GM12891 (cell line): ENCODE measurements at regions not wholly inside any gene's neighbourhood (a gene's known extent, or its start where the extent isn't known, plus 50 kb on each side); places are given as distances from the start of the nearest gene placed in this dataset.
A peak's percentile ranks its signal among the peaks of the same experiment; 100 is the strongest.
"Not testable (repeated sequence)": the region's sequence is repeated elsewhere in the genome, so short reads cannot be mapped to it uniquely, and the experiment has no call there.

ENCODE experiments used
- DNase-seq: peaks from one replicate; pipeline ENCODE4 v3.0.0; 2011; ENCODE audit warnings: low spot score; ENCODE audit not compliant: insufficient read length
- FAIRE-seq: peaks from 2 replicates; lab custom pipeline; 2011; peaks lifted over from hg19 to GRCh38; lab: Jason Lieb, UNC
- PAX5 ChIP-seq: IDR thresholded peaks from 2 replicates; pipeline ENCODE4 v1.6.1; 2011; ENCODE audit warnings: low read length, moderate library complexity, mild to moderate bottlenecking; ENCODE audit not compliant: insufficient read depth, severe bottlenecking
- POLR2A ChIP-seq: IDR thresholded peaks from 2 replicates; pipeline ENCODE4 v1.6.1; 2011; ENCODE audit warnings: low read depth, low read length, control low read depth
- POLR2AphosphoS5 ChIP-seq: IDR thresholded peaks from 2 replicates; pipeline ENCODE4 v1.6.1; 2011; ENCODE audit warnings: low read depth, low read length, control low read depth
- POU2F2 ChIP-seq: IDR thresholded peaks from 2 replicates; pipeline ENCODE4 v1.6.1; 2011; ENCODE audit warnings: low read depth, mild to moderate bottlenecking, control low read depth, low read length, moderate library complexity
- SPI1 ChIP-seq: IDR thresholded peaks from 2 replicates; pipeline ENCODE4 v1.6.1; 2011; ENCODE audit warnings: low read depth, low read length, control low read depth
- TAF1 ChIP-seq: IDR thresholded peaks from 2 replicates; pipeline ENCODE4 v1.6.1; 2011; ENCODE audit warnings: low read depth, low read length, control low read depth

- DNase-seq (no peak), FAIRE-seq (peak; percentile 69)
- no peak for TF ChIP-seq POLR2AphosphoS5
- TF ChIP-seq POLR2A, result no peak
- no peak for TF ChIP-seq PAX5
- no peak for TF ChIP-seq POU2F2
- TF ChIP-seq SPI1, result no peak
- TF ChIP-seq TAF1, result no peak
Observed at GRCh38 chr7:152914014-152914844, 154.7 kb downstream of the ACTR3B start.

GRCh38 chr7:152914845-152915102 lies 155.2 kb downstream of the ACTR3B start:
- not testable (repeated sequence) for FAIRE-seq

DNA sequence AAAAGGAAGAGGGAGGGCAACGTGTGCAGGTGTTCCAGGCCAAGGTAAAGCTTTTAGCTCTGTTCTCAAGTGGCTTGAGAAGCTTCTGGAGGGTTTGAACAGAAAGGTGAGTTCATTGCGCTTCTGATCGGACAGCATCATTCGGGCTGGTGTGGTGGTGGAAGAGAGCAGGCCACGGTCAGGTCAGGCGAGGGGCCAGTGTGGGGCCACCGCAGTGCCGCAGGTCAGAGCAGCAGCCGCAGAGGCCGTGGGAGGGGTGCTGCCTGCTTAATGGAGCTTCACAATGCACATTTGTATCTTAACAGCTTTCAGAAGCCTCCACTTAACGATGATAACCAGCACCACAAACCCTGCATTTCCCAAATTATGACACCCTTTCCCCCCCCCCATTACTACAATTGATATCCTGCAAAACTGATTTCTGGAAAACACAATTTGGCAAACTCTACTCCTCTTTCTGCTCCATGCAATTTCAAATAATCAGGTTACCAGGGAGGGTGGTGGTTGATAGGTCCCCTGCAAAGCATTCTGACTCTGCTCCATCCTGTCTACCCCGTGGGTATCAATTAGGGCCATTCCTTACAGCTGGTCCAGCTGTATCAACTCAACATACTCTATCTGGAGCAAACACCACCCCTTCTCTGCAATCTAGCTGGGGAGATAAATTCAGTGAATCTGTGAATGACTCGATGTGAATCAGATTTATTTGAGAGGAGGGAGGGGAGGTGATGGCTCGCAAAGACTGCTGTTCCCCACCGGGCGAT lies 162.9 kb downstream of the ACTR3B start:
- FAIRE-seq (no peak), DNase-seq (no peak)
- TF ChIP-seq POLR2A (no peak), TAF1 (no peak), SPI1 (no peak), POU2F2 (no peak), PAX5 (no peak), POLR2AphosphoS5 (no peak)

More at GRCh38 chr7:152914845-152915102, 155.2 kb downstream of the ACTR3B start:
- DNase-seq, result not testable (repeated sequence)

- DNase-seq (no peak), FAIRE-seq (no peak)
- no peak for TF ChIP-seq SPI1
Observed at GRCh38 chr7:152923711-152924110, 164.2 kb downstream of the ACTR3B start.

DNA sequence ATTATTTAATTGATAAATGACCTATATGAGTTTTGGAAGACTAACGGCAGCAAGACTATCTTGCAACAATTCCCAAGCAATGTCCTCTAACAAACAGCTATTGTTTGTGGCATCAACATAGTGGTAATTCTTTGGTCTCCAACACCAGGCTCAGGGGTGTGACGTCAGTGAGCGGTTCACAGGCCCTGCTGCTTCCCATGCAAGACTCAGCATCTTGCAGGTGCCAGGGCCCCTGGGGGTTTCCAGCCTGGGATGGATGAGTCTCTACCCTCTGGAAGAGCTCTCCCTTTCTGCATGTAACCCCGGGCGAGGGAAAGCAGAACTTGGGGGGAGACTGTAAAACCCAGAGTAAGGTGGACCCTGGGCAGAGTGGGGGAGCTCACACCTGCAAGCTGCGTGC lies 164.7 kb downstream of the ACTR3B start:
- FAIRE-seq, result no peak
- TF ChIP-seq POU2F2, result no peak
- TF ChIP-seq SPI1, result no peak
- TF ChIP-seq POLR2AphosphoS5, result no peak
- DNase-seq, result no peak

- TF ChIP-seq POLR2AphosphoS5, result no peak
- TF ChIP-seq POLR2A, result no peak
- TF ChIP-seq POU2F2, result no peak
- TF ChIP-seq TAF1, result no peak
- no peak for TF ChIP-seq SPI1
- no peak for TF ChIP-seq PAX5
- DNase-seq (no peak), FAIRE-seq (no peak)
Observed at GRCh38 chr7:152924826-152925411, 165.4 kb downstream of the ACTR3B start.

DNA sequence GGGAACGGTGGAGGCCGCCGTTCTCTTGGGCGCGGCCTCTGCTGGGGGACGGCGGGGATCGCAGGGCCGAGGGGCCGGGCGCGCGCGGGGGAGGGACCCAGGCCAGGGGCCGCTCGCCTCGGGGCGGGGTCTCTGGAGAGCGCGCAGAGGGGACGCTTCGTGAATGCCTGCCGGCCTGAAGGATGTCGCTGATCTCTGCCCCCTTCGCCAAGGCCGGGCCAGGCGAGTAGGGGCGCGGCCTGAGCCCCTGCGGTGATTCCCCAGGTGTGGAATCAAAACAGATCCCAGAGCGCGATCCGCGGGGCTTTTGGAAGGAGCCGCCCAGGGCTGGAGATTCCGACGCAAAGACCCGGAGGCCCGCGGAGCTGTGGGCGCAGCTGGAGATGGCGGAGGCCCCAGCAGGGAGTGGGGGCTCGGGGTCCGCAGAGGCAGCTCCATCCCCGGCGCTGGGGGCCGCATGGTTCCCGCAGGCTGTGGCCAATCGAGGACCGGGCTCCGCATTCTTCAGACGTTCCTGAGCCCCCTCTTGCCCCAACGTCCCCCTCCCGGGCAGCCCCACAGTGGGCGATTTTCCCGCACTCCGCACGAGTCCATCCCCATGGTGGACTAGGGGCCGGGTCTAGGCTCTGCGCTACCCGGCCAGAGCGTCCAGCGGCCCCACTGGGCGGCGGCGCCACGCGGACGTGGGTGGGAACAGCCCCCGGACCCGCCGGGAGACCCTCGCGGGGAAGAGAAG lies 166.0 kb downstream of the ACTR3B start:
- FAIRE-seq, result no peak
- no peak for TF ChIP-seq SPI1
- no peak for TF ChIP-seq POLR2A
- no peak for TF ChIP-seq POU2F2
- TF ChIP-seq POLR2AphosphoS5, result no peak
- no peak for TF ChIP-seq TAF1
- TF ChIP-seq PAX5, result no peak

GRCh38 chr7:152931633-152932032 lies 172.1 kb downstream of the ACTR3B start:
- FAIRE-seq (no peak), DNase-seq (no peak)
- TF ChIP-seq SPI1, result no peak
- no peak for TF ChIP-seq POLR2A
- no peak for TF ChIP-seq TAF1
- no peak for TF ChIP-seq PAX5

More for the DNA sequence above, 166.0 kb downstream of the ACTR3B start:
- no peak for DNase-seq

- no peak for DNase-seq
- no peak for FAIRE-seq
- TF ChIP-seq TAF1, result no peak
- TF ChIP-seq PAX5, result no peak
- TF ChIP-seq SPI1, result no peak
- TF ChIP-seq POLR2AphosphoS5, result no peak
- no peak for TF ChIP-seq POU2F2
- TF ChIP-seq POLR2A, result no peak
Observed at GRCh38 chr7:152937282-152937681, 177.7 kb downstream of the ACTR3B start.

GRCh38 chr7:152946616-152947015 lies 187.1 kb downstream of the ACTR3B start:
- not testable (repeated sequence) for DNase-seq, FAIRE-seq
